AG09309 (cell line): ENCODE measurements at regions not wholly inside any gene's neighbourhood (a gene's known extent, or its start where the extent isn't known, plus 50 kb on each side); places are given as distances from the start of the nearest gene placed in this dataset.

ENCODE experiments used
- DNase-seq: peaks from one replicate; pipeline ENCODE4 v3.0.0-alpha.2; 2010; ENCODE audit warnings: low read depth
- H3K4me3 ChIP-seq: 2 replicates; pipeline ENCODE4 v1.5.1; 2011; ENCODE audit warnings: mild to moderate bottlenecking, low read depth, low read length, moderate library complexity; ENCODE audit not compliant: control insufficient read depth
- CTCF ChIP-seq: IDR thresholded peaks from 2 replicates; pipeline ENCODE4 v1.5.1; 2011; ENCODE audit warnings: mild to moderate bottlenecking, low read depth, low read length, inconsistent platforms; ENCODE audit not compliant: insufficient read depth, control insufficient read depth; ENCODE audit errors: missing control alignments

- TF ChIP-seq CTCF, result no peak
- DNase-seq, result no peak
These were observed 133.7 kb upstream of the TNRC6C start for GRCh38 chr17:77824780-77825280.

GRCh38 chr17:77825621-77826020, 132.9 kb upstream of the TNRC6C start:
- TF ChIP-seq CTCF, result no peak
- DNase-seq, result no peak

More at GRCh38 chr17:77824780-77825280, 133.7 kb upstream of the TNRC6C start:
- no peak overlapping the region for H3K4me3 ChIP-seq

GRCh38 chr17:77826132-77826873, 132.2 kb upstream of the TNRC6C start:
- H3K4me3 ChIP-seq, result no peak overlapping the region
- no peak for DNase-seq

More at GRCh38 chr17:77825621-77826020, 132.9 kb upstream of the TNRC6C start:
- H3K4me3 ChIP-seq, result no peak overlapping the region

GRCh38 chr17:77827039-77827438, 131.5 kb upstream of the TNRC6C start:
- no peak for DNase-seq
- H3K4me3 ChIP-seq, result no peak overlapping the region
- no peak for TF ChIP-seq CTCF

More at GRCh38 chr17:77826132-77826873, 132.2 kb upstream of the TNRC6C start:
- TF ChIP-seq CTCF, result no peak

GRCh38 chr17:77827511-77827910, 131.0 kb upstream of the TNRC6C start:
- TF ChIP-seq CTCF, result no peak
- H3K4me3 ChIP-seq, result no peak overlapping the region
- no peak for DNase-seq

- no peak overlapping the region for H3K4me3 ChIP-seq
- TF ChIP-seq CTCF, result no peak
- no peak for DNase-seq
These were observed 129.6 kb upstream of the TNRC6C start for GRCh38 chr17:77828749-77829539.
